B cell (primary cell): ENCODE measurements at regions not wholly inside any gene's neighbourhood (a gene's known extent, or its start where the extent isn't known, plus 50 kb on each side); places are given as distances from the start of the nearest gene placed in this dataset.
"Not testable (repeated sequence)": the region's sequence is repeated elsewhere in the genome, so short reads cannot be mapped to it uniquely, and the experiment has no call there.

Experiments
- ATAC-seq: fragments of 200-7000 bp; cut with Tn5 transposase; one replicate; pipeline ENCODE4 v1.10.0; 2021; ENCODE audit warnings: low read depth, mild to moderate bottlenecking, moderate number of reproducible peaks, moderate library complexity
- CTCF ChIA-PET: fragments of 350-600 bp; sonication (Branson Sonifier 250); formaldehyde crosslinking; loops from one replicate; lab custom pipeline; 2021; ENCODE audit warnings: antibody characterized with exemption, inconsistent platforms; lab: Charles Lee
- POLR2A ChIA-PET: fragments of 350-600 bp; sonication (Branson Sonifier 250); formaldehyde crosslinking; loops from one replicate; lab custom pipeline; 2021; ENCODE audit warnings: antibody characterized with exemption; lab: Charles Lee
- DNase-seq: peaks from one replicate; pipeline ENCODE4 v3.0.0; 2013
- H2AFZ ChIP-seq: 2 replicates; pipeline ENCODE4 v1.6.1; 2012; ENCODE audit warnings: mild to moderate bottlenecking, low read depth, low read length; ENCODE audit not compliant: insufficient read depth, poor library complexity, severe bottlenecking
- H3K27ac ChIP-seq, 2 donors: 1 replicate in 1 of 2; 2 replicates in 1 of 2; pipeline ENCODE4 v1.5.1; 2012 to 2013; ENCODE audit warnings: low read length in 2 of 2, mild to moderate bottlenecking in 2 of 2, moderate library complexity in 1 of 2
- H3K27me3 ChIP-seq, 4 experiments: fragments of 200-600 bp in 1 of 4; sonication (generic) in 1 of 4; replicated peaks in 1 of 4; 1 replicate in 2 of 4; 2 replicates in 2 of 4; pipeline versions ENCODE4 v1.6.1 to v1.7.0; 2013 to 2016; ENCODE audit warnings: low read length in 3 of 4, mild to moderate bottlenecking in 2 of 4, mixed read lengths in 1 of 4, moderate library complexity in 1 of 4; ENCODE audit not compliant: insufficient read depth in 4 of 4, control insufficient read depth in 3 of 4; ENCODE audit errors: control extremely low read depth in 1 of 4
- H3K36me3 ChIP-seq, 2 experiments: replicated peaks in 1 of 2; 1 replicate in 1 of 2; 2 replicates in 1 of 2; pipeline versions ENCODE4 v1.6.1 to v1.7.1; 2013; ENCODE audit warnings: low read length in 1 of 2; ENCODE audit not compliant: insufficient read depth in 2 of 2, control insufficient read depth in 1 of 2; ENCODE audit errors: control extremely low read depth in 1 of 2, extremely low read depth in 1 of 2
- H3K4me1 ChIP-seq, 2 donors: fragments of 200-600 bp in 1 of 2; sonication (generic) in 1 of 2; 1 replicate in 1 of 2; 2 replicates in 1 of 2; pipeline versions ENCODE4 v1.5.1 to v1.6.1; 2013 to 2017; ENCODE audit warnings: low read length in 2 of 2; ENCODE audit not compliant: control insufficient read depth in 2 of 2, insufficient read depth in 2 of 2
- H3K4me2 ChIP-seq: replicated peaks from 2 replicates; pipeline ENCODE3; 2012; ENCODE audit warnings: mild to moderate bottlenecking, low read depth, low read length; ENCODE audit not compliant: poor library complexity, severe bottlenecking
- H3K4me3 ChIP-seq, 5 experiments: fragments of 200-600 bp in 1 of 5; sonication (generic) in 1 of 5; 1 replicate in 3 of 5; 2 replicates in 2 of 5; pipeline versions ENCODE4 v1.5.1 to v1.7.0; 2011 to 2016; ENCODE audit warnings: low read length in 4 of 5, mild to moderate bottlenecking in 4 of 5, low read depth in 2 of 5, control low read depth in 1 of 5, moderate library complexity in 1 of 5; ENCODE audit not compliant: insufficient read depth in 1 of 5; ENCODE audit errors: control extremely low read depth in 1 of 5, extremely low read depth in 1 of 5
- H3K79me2 ChIP-seq: fragments of 200-600 bp; sonication (generic); one replicate; pipeline ENCODE4 v1.6.0; 2016; ENCODE audit warnings: low read length; ENCODE audit not compliant: control insufficient read depth, insufficient read depth
- H3K9ac ChIP-seq: fragments of 200-600 bp; sonication (generic); 2 replicates; pipeline ENCODE4 v1.6.1; 2017; ENCODE audit warnings: mild to moderate bottlenecking, low read length, moderate library complexity
- H3K9me3 ChIP-seq, 3 donors: one replicate each; pipeline versions ENCODE4 v1.6.1 to v1.7.1; 2013; ENCODE audit warnings: low read length in 2 of 3; ENCODE audit not compliant: control insufficient read depth in 2 of 3, insufficient read depth in 1 of 3; ENCODE audit errors: control extremely low read depth in 1 of 3
- H4K20me1 ChIP-seq: 2 replicates; pipeline ENCODE4 v1.6.0; 2012; ENCODE audit warnings: mild to moderate bottlenecking, low read length; ENCODE audit not compliant: insufficient read depth, control insufficient read depth, poor library complexity, severe bottlenecking
- H3K27ac Mint-ChIP-seq: one replicate; pipeline ENCODE4 v1.8.0; 2021; ENCODE audit warnings: mixed read lengths
- H3K27me3 Mint-ChIP-seq: one replicate; pipeline ENCODE4 v1.8.0; 2021; ENCODE audit warnings: mixed read lengths
- H3K4me1 Mint-ChIP-seq: one replicate; pipeline ENCODE4 v1.8.0; 2021; ENCODE audit warnings: mixed read lengths
- H3K4me3 Mint-ChIP-seq: one replicate; pipeline ENCODE4 v1.8.0; 2021; ENCODE audit warnings: mixed read lengths
- H3K9me3 Mint-ChIP-seq: one replicate; pipeline ENCODE4 v1.8.0; 2022; ENCODE audit warnings: mixed read lengths; ENCODE audit not compliant: insufficient read depth
- WGBS: methylation state at CpG from one replicate; pipeline ENCODE4 v1.1.5; 2013; ENCODE audit warnings: missing lambda C conversion rate; ENCODE audit not compliant: insufficient coverage; 5-methylcytosine and 5-hydroxymethylcytosine counted together
- intact Hi-C: fragments of 100-400 bp; cut with micrococcal nuclease; formaldehyde crosslinking; loops from one replicate; pipeline ENCODE4 v1.10.0; 2022

DNA sequence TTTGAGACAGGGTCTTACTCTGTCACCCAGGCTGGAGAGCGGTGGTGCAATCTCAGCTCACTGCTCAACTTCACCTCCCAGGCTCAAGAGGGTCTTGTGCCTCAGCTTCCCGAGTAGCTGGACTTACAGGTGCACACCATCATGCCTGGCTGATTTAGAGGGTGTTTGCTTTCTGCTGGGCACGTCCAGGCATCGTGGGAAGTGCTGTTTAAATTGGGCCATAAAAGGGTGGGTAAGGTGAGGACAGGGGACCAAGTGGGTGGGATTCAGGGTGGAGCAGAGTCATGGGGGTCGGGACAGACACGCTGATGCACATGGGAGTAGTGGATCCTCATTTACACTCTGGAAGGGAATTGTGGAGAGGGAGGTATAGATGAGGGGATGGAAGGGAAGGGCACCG, 69.1 kb downstream of the SPDYE17 start:
- intact Hi-C loops, H3K4me3 ChIP-seq, POLR2A ChIA-PET, H3K4me1 Mint-ChIP-seq, H2AFZ ChIP-seq, H4K20me1 ChIP-seq, H3K4me1 ChIP-seq, H3K27ac ChIP-seq, H3K27ac Mint-ChIP-seq, H3K9ac ChIP-seq, H3K4me3 Mint-ChIP-seq, H3K79me2 ChIP-seq, H3K27me3 ChIP-seq, H3K27me3 Mint-ChIP-seq, ATAC-seq, H3K9me3 ChIP-seq, H3K4me2 ChIP-seq, CTCF ChIA-PET, DNase-seq, H3K9me3 Mint-ChIP-seq, H3K36me3 ChIP-seq: not testable (repeated sequence)
- no CpG with 5 or more reads among the region's 7 CpGs for WGBS

DNA sequence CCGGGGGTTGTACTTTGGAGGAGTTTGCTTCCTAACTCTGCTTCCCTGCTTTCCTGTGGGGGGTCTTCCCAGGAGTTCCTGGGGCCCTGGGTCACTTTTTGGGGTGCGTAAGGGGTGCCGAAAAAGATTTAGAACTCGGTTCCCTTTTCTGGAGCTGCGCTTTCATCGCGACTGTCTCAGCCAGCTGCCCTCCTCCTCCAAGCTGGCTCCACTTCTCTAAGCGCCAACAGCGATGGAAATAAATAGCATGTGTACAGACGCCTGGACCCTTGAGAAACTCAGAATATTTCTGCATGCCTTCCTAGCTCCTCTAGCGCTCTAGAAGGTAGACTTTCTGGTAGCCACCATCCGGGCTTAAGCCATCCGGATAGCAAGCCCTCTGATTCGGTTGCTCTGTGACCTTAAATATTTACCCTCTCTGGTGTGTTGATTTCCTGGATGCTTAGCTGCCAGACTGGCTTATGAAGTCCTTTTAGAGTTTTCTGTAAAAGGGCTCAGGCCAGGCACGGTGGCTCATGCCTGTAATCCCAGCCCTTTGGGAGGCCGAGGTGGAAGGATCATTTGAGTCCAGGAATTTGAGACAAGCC, 71.7 kb downstream of the SPDYE17 start:
- ATAC-seq = peak; percentile 10
- intact Hi-C loops, H3K4me3 ChIP-seq: not testable (repeated sequence)

DNA sequence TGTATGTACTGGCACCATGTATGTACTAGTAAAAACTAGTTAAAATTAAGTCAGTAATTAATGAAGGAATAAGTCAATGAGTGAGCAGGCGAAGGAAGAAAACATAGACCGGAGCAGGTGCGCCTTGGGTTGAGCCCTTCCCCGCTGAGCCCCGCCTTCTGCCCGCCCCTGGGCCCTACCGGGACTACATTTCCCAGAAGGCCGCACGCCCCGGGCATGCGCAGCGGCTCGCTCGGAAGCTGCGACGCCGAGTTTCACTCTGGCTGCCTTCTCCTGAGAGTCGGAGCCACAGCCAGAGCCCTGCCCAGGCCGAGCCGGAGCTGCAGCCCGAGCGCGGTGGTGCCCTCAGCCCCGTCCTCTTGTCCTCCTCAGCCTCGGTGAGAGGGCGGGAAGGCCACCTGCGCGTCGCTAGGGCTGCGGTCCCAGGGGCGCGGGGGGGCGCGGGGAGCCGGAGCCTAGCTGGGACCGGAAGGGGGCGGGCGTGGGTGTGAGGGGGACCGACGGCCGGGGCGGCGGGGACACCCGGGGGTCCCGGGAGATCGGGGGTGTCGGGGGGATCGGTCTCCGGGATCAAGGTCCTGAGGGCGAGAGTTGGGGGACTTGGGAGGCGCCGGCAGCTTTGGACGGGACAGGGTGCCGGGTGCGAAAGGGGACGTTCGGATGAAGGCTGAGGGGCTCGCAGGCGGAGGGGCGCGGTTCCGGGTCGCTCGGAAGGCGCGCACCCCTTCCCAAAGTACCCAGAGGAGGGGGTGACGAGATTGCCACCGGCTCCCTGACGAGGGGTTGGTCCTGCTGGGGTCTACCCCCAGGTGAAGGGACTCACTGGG, 72.4 kb downstream of the SPDYE17 start:
- DNase-seq, CTCF ChIA-PET: not testable (repeated sequence)
- WGBS = no CpG with 5 or more reads among the region's 69 CpGs

More for the DNA sequence above, 71.7 kb downstream of the SPDYE17 start:
- POLR2A ChIA-PET, H3K4me3 Mint-ChIP-seq, H3K79me2 ChIP-seq, DNase-seq, CTCF ChIA-PET, H4K20me1 ChIP-seq, H2AFZ ChIP-seq, H3K27me3 Mint-ChIP-seq, H3K4me1 ChIP-seq, H3K27me3 ChIP-seq, H3K9me3 ChIP-seq, H3K9me3 Mint-ChIP-seq, H3K36me3 ChIP-seq, H3K9ac ChIP-seq, H3K27ac ChIP-seq, H3K4me2 ChIP-seq, H3K27ac Mint-ChIP-seq, H3K4me1 Mint-ChIP-seq: not testable (repeated sequence)
- no CpG with 5 or more reads among the region's 16 CpGs for WGBS

DNA sequence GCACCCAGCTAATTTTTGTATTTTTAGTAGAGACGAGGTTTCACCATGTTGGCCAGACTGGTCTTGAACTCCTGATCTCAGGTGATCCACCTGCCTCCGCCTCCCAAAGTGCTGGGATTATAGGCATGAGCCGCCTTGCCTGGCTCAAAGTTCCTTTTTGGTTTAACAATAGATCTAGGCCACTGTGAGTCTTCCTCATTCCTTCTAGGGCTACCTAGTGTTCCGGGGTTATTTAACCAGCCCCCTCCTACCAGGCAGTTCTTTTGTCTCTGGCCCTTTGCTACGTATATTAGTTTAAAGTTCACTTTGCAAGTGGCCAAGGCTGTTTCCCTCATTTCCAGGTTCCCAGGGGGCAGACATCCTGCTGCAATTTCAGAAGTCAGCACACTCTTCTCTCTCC, 75.6 kb downstream of the SPDYE17 start:
- H3K9me3 Mint-ChIP-seq, H3K4me1 ChIP-seq, H3K9ac ChIP-seq, ATAC-seq, H3K79me2 ChIP-seq, DNase-seq, H2AFZ ChIP-seq, H3K27me3 ChIP-seq, H3K9me3 ChIP-seq, H3K27me3 Mint-ChIP-seq, H3K4me1 Mint-ChIP-seq, H3K36me3 ChIP-seq, H3K27ac ChIP-seq, H3K27ac Mint-ChIP-seq, H3K4me3 ChIP-seq, H3K4me2 ChIP-seq, H3K4me3 Mint-ChIP-seq, H4K20me1 ChIP-seq, CTCF ChIA-PET, POLR2A ChIA-PET, intact Hi-C loops: not testable (repeated sequence)
- no CpG with 5 or more reads among the region's 5 CpGs for WGBS

More for the DNA sequence above, 72.4 kb downstream of the SPDYE17 start:
- H3K27ac Mint-ChIP-seq, H3K79me2 ChIP-seq, H2AFZ ChIP-seq, H4K20me1 ChIP-seq, H3K27ac ChIP-seq, POLR2A ChIA-PET, H3K36me3 ChIP-seq, H3K4me1 Mint-ChIP-seq, intact Hi-C loops, H3K9ac ChIP-seq, H3K27me3 ChIP-seq, H3K9me3 Mint-ChIP-seq, H3K4me2 ChIP-seq, H3K4me1 ChIP-seq, H3K27me3 Mint-ChIP-seq, H3K9me3 ChIP-seq: not testable (repeated sequence)
- peak; percentile 97 for ATAC-seq
- H3K4me3 Mint-ChIP-seq = peak overlapping the region; percentile 39
- peak overlapping the region in 3 of 5 experiments; percentile 22 to 43 (median 34) for H3K4me3 ChIP-seq
